Choroid plexus epithelial cell (primary cell): ENCODE measurements at regions not wholly inside any gene's neighbourhood (a gene's known extent, or its start where the extent isn't known, plus 50 kb on each side); places are given as distances from the start of the nearest gene placed in this dataset.

Experiments used
- DNase-seq: peaks from one replicate; pipeline ENCODE4 v3.0.0-alpha.2; 2010; ENCODE audit warnings: low read depth
- H3K4me3 ChIP-seq: 2 replicates; pipeline ENCODE4 v1.5.1; 2011; ENCODE audit warnings: low read depth, mild to moderate bottlenecking, control low read depth, low read length, moderate library complexity
- CTCF ChIP-seq: conservative IDR thresholded peaks from 2 replicates; pipeline ENCODE4 v1.5.1; 2011; ENCODE audit warnings: low read depth, mild to moderate bottlenecking, control low read depth, inconsistent platforms, low read length, moderate library complexity

DNA sequence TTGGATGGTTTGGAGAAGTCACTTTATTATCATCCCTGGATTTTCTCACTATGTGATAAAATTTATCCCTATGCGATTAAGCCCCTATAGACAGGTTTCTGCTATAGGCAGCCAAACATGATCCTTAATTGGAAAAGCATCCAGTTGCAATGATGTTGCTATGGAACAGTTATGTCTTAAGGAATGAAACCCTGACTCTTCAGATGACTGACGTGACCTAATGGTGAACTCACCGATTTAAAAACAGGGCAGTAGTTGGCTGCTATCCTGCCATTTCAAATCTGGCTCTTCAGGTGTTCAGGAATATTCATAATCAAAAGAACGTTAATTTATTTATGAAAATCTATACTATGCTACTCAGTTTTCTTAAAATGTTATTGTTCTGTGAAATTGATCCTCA lies 106.8 kb upstream of the ROBO1 start:
- DNase-seq = no peak
- no peak for TF ChIP-seq CTCF
- no peak overlapping the region for H3K4me3 ChIP-seq

DNA sequence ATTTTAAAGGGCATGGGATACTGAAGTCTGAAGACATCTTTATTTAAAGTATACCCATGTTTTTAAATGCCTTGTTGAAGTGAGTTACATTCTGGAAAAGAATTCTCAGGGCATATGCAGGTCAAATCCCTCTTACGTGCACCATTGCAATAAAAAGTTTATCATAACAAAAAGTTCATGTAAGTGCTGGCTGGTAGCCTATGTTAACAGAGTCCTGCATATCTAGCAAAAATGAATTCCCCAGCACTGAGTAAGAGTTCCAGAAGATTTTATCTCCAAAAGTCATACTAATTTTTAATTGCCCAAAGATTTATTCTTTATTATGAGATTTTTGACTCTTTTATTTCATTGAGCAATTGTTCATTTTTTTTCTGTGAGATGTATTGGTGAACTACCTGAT lies 104.7 kb upstream of the ROBO1 start:
- H3K4me3 ChIP-seq = no peak overlapping the region
- no peak for TF ChIP-seq CTCF
- DNase-seq = peak; percentile 98

- H3K4me3 ChIP-seq = no peak overlapping the region
- peak; percentile 86 for DNase-seq
- no peak for TF ChIP-seq CTCF
Observed at GRCh38 chr3:79871656-79872055, 103.9 kb upstream of the ROBO1 start.

- H3K4me3 ChIP-seq = no peak overlapping the region
- no peak for TF ChIP-seq CTCF
- DNase-seq = no peak
Observed at GRCh38 chr3:79870313-79870620, 102.5 kb upstream of the ROBO1 start.

GRCh38 chr3:79869461-79870312 lies 101.9 kb upstream of the ROBO1 start:
- no peak overlapping the region for H3K4me3 ChIP-seq
- TF ChIP-seq CTCF = no peak
- peak; percentile 70 for DNase-seq

- no peak for TF ChIP-seq CTCF
Observed at GRCh38 chr3:79866162-79866561, 98.4 kb upstream of the ROBO1 start.

GRCh38 chr3:79864077-79864476 lies 96.3 kb upstream of the ROBO1 start:
- no peak overlapping the region for H3K4me3 ChIP-seq
- no peak for TF ChIP-seq CTCF
- no peak for DNase-seq

More at GRCh38 chr3:79866162-79866561, 98.4 kb upstream of the ROBO1 start:
- no peak for DNase-seq
- no peak overlapping the region for H3K4me3 ChIP-seq
